HG03575 (cell line): ENCODE measurements at regions not wholly inside any gene's neighbourhood (a gene's known extent, or its start where the extent isn't known, plus 50 kb on each side); places are given as distances from the start of the nearest gene placed in this dataset.
"Not testable (repeated sequence)": the region's sequence is repeated elsewhere in the genome, so short reads cannot be mapped to it uniquely, and the experiment has no call there.

Experiments
- ATAC-seq: cut with Tn5 transposase; IDR thresholded peaks from one replicate; pipeline ENCODE4 v1.9.1; 2021; ENCODE audit not compliant: unreplicated experiment, insufficient number of reproducible peaks, low FRiP score; ENCODE audit errors: extremely low read depth

DNA sequence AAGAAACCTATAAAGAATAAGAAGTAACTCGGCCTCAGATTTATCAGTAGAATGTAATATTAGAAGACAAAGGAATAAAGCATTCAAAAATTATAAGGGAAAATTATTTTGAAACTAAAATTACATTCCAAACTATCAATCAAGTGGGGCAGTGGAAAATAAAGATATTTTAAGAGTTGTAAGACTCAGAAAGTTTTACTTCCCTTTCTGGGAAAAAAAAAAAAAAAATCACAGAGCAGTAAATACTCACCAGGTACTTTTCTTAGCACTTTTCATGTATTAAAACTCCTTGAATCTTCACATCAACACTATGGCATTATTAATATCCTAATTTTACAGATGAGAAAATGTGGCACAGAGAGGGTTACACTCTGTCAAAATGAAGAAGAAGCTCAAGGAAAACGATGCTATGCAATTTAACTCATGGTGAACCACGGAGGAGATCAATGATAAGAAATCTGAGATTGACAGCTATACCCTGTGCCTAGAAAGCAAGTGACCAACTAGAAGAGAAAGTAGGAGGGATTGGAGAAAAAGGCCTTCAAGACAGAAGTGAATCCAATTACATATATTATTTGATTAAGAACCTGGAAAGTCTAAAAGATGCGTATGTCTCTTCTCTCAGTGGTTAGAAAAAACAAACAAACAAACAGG, 238.9 kb upstream of the ID2 start:
- ATAC-seq, result no peak

DNA sequence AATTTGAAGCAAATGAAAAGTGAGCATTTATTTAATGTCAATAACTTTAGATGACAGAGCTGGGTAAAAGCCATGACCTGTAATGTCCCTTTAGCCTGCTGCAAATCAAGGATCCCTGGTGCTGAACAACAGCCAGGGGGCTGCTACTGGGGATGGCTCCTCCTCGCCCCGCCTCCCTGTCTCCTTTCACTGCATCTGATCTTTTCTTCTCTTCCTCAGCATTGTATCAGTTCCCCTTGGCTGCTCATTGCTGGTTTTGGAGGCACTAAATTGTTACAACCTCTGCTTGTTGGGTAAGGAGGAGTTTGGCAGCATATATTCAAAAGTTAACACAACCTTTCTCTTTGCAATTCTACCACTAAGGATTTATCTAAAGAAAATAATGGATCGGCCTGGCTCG, 236.3 kb upstream of the ID2 start:
- no peak for ATAC-seq

DNA sequence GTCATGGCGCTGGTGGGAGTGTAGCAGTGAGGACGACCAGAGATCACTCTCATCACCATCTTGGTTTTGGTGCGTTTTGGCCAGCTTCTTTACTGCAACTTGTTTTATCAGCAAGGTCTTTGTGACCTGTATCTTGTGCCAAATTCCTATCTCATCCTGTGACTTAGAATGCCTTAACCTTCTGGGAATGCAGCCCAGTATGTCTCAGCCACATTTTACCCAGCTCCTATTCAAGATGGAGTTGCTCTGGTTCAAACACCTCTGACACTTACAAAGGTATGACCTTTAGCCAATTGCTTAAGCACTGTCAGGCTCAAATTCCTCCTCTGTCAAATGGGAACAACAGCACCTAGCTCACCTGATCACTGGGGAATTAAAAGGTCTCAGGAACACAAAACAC, 235.1 kb upstream of the ID2 start:
- not testable (repeated sequence) for ATAC-seq

DNA sequence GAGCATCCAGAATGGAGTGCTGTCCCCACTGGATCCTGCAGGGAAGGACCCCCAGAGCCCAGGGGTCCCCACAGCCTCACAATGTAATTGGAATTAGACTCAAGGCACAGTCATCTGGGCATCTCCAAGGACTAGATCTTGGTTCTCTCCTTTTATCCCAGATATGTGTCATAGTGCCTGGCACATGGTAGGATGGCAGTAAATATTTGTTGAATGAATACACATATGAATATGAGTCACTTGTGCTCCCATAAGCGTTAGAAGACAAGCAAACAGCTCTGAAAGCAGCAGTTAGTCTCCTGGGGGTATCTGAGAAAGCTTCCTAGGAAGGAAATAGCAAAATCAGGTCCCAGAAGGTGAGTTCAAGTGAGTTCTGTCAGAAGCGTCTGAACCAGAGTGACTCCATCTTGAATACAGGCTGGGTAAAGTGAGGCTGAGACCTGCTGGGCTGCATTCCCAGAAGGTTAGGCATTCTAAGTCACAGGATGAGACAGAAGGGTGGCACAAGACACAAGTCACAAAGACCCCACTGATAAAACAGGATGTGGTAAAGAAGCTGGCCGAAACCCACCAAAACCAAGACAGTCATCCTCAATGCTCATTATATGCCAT, 234.1 kb upstream of the ID2 start:
- no peak for ATAC-seq

DNA sequence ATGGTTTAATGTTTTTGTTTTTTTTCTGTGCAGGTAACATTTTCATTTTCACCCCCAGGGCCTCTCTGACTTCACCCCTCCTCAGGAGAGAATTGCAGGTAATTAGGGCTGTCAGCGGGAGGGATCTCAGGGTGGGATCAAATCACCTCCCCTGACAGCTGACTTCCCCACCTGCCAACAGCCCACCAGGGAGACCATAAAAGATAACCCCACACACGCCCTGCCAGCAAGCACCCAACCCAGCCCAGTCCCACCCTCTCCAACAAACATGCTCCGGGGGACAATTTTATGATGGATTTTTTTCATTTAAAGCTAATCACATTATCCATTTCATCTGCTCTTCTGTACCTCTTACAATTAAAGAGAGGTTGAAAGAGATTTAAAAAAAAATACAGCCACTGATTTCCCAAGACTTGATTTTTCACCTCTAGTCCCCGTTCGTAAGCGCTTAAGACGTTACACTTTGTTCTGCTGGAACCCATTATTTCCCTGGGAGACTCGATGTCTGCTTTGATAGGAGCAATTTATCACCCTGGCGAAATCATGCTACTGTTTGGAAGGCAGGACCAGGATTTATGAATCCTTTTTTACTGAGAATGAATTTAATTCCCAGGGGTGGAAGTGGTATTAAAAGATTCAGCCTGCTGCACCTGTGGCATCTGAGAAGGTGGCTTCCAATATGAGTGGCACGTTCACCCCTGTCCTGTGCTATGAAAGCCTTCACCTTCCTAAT, 232.9 kb upstream of the ID2 start:
- ATAC-seq, result no peak

DNA sequence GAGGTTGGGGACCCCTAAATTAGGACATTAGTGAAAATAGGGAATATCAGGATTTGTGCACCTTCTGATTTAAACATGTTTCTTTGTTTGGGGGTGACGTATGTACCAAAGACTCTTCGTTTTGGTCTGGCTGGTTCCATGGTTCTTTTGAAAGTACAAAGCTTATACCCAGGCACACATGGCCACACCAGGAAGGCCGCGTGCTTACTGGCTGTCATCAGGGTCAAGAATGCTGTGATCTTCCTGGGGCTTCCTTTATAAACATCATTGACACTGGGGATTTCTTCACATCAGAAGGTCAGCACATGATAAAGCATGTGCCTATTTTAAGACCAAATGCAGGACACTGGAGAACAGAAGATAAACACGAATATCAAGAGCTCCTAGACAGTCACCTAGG, 230.6 kb upstream of the ID2 start:
- ATAC-seq, result no peak

DNA sequence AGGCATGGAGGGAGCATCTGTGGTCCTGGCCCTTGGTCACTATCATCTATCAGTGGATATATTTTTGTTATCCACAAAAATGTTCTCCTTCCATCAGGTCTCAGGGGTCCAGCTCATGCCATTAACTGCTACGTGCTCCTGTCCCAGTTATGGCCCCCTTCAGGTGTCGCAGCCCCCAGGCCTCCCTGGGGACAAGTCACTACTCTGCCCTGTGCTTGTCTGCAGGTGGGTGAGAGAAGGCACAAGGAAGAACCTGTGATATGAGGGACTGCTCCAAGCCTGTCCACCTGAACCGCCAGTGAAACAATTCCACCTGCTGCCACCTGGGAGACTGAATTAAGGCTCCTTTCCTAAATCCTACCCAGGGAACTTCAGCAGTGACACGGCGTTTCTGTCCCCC, 229.6 kb upstream of the ID2 start:
- ATAC-seq, result no peak

DNA sequence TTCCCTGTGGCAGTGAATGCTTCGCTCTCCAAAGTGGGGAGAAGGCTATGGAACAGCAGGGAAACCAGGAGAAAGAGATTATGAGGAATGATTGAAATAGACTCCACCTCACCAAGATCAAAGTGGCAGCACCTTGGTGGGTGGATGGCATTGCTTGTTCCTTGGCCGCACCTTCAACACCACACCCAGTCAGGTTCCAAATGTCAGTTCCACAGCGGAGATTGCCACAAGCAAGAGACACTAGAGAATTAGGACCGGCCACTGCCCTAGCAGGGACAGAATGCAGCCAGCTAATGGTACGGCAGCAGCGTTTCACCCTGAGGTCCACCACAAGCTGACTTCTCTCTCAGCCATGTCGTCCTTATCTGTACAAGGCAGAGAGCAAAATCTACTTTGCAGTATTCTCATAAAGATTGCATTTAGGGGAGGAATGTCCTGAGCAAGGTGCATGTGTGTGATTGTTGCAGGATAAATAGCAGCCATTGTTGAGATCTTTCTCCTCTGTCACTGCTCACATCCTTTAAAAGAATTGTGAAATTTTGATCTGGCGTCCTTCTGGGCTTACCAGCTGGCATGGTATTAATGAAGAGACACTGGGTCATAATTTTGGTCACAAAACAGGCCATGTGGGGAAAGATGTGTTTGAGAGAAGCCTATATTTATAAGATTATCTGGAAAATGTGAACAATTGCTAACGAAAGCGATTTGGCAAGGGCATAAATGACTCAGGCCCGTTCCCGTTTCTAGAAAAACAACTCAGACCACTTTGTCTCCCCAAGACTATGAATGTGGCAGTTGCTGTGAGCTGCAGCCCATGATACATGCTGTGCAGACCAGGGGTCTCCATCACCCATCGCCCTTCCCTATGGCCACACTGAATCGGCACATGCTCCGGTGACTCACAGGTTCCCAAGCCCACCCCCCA, 228.6 kb upstream of the ID2 start:
- no peak for ATAC-seq

DNA sequence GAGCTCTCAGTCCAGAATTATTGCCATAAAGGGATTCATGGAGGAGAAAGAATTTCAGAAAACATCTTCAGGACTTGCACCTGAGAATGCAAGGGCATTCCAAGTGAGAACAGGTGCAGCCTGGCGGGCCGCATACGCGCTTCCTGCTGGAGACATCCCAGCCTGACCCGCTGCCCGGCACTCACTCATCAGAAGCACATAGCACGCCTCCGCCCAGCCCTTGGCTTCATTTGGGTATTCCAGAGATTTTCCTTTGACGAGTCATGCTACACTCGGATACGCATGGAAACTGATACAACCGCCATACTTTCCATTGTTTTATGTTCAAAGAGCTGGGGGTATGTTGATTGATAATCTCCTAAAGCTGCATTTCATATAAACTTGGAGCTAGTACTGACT, 228.0 kb upstream of the ID2 start:
- no peak for ATAC-seq

DNA sequence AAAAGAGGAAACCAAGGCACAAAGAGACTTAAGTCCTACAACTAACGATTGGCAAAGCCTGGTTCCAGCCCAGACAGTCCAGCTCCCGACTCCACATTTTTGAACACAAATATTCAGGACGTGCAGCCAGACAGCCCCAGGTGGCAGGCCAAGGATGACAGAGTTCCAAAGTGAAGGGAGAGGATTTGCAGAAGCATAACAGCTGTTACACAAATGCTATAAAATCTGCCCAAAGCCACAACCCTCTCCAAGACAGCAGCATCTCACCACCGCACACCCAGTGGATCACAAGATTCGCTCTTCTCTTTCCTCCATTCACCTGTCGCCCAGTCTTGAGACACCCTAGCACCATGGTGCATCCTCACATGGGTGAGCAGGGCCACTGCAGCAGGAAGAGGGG, 227.1 kb upstream of the ID2 start:
- ATAC-seq, result no peak

DNA sequence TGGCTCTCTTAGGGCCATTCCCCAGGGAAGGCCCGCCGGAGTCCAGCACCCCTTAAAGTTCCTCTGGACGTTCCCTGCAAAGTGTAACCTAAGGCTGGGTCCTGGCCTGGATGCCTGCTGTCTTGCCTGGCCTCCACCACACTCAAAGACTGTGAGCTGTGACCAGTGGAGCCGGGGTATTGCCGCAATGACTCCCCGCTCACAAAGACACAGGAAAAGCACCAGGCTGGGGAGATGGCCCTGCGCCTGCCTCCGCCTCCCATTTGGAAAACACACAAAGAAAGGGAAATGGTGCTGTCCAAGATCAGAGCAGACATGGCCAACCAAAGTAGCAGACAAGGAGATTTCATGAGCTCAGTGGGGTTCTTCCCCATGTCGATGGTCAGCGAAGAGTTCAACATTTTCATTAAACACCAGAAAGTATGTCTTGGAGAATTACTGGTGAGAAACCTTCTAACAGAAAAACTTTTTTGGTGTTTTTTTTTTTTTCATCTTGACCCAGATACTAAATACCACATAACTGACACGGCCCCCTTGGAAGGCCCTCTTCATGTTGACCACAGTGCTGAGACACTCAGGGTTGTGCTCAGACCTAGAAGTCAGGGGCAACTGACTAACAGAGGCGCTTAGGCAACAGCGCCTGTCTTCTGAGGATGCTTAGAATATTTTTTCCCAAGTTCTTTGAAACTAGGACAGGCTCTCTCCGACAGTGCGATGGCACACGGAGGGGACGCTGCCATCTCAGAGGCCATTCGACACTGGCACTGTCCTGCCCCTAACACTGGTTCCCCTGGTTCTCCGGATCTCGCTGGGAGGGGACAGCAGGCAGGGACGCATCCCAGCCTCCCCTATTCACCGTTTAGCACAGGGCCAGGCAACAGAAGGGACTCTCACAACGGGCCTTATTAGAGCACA, 226.4 kb upstream of the ID2 start:
- ATAC-seq, result no peak

DNA sequence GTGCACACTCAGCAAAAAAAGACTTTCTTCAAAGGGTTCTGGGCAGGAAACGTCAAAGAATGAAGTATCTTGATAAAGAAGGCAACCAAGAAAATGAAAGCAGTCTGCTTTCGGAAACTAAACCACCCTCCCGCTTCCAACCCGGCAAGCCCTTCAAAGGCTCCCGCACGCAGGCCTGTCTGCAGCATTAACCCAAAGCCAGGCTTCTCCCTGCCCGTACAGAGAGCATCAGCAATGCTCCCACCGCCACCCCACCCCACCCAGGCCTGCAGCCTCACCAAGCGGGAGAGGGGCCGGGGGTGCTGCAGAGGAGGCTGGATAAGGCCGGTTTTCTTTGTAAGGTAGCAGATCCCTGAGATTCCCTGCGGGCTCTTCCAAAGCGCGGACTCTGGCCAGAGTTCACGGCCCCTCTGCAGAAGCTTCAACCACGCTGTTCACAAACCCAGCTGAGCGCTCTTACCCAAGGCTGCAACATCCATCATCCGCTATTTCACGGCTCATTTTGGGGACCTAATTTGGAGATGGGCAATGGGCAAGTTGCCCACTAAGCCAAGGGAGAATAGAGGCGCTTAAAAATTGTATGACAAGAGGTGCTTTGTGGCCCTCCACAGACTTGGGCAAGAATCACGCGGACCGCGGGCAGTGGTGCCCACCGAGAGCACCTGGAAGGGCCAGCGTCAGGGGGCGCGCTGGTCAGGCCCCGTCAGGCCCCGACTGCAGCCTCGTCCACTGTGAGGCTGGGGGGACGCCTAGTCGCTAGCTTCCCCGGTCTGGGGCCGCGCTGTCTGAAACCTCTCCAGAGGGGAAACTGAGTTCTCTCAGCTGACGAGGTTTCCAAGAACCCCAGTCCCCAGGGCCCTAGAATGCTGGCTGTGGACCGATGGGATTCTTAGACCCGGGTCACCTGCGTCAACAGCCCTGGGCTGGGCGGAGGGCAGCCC, 225.4 kb upstream of the ID2 start:
- ATAC-seq, result no peak

DNA sequence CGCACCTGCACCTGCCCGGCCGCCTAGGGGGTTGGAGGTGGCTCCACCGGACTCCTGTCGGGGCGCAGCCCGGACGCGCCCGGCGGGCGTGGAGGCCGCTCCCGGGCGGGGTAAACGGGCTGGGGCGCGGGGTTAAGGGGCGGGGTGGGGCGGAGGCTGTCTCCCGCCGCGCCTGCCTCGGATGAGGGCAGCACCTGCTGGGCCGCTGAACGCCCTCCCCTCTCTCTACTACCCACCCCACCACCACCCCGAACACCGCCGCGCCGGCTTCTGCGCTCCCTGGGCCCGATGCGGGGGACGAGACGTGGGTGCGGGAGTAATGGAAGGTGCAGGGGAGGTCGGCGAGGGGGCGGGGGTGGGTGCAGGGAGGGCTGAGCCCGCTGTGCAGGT, 224.8 kb upstream of the ID2 start:
- ATAC-seq, result no peak

DNA sequence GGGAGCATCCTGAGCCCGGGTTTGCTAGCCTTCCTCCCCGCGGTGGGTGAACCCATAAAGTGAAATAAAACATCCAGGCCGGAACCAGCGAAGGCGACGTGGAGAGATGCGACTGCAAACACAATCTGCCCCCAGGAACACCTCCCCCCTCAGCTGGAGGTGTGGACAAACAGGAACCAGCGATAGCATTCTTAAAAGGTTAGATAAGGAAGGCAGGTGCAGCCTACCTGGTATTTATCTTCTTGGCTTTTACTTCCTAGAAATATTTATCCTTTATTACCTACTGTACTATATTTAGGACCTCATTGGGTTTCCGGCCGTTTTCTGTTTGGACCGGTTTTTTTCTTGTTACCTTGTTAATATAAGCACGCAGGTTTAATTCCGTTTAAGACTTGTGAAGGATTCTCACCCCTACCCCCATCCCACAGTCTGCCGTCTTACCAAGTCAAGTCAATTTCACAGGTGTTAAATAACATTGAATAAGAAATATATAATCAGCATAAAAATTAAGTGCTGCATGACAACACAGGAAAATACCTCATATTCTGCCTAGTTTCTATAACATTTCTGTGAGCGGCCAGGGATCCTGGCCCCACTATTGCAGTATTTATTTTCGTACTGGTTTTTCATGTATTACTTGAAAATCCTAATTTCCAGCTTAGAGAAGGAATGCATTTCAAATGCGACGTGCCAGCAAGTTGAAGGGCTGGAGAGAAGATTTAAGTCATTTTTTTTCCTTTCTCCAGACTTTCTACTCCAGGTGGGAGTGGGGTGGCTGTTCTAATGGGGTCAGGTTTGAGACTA, 224.0 kb upstream of the ID2 start:
- ATAC-seq, result no peak

DNA sequence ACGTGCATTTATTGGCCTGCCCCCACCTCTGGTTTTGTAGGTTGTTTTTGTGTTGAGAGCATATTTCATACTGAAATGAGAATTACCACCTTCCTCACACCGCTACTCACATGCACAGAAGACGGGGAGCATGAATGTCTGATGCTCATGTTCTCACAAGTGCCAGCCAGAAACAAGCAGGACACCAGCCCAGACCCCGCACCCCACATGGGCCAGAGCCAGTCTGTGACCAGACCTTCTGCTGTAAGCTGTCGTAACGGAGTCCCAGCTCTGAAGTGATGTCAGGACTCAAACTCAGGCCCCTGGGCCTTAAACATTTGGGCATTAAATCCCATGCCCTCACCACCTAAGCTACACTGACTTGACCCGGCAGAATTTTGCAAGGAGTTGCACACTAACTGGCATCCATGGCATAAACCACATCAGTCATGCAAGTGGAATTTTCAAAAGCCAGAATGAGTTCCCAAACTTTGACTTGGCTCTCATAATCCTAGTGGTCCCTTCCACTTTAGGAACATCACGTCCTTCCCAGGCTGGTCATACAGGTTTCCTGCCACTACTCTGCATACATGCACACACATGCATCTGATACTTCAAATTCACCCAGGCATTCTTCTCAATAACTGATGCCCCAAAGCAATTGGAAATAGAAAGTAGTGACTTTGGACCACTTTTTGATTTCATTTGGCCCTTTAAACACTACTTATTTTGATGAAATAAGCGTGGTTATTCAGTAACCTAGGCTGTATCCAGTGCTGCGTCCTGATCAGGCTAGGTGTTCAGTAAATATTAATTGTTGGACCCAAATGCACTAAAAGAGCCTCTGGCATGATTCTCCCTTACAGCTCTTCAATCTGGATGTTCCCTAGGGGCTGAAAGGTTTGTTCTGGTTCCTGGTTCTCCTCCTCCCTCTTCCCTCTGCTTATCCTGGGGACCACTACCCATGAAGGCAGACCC, 223.1 kb upstream of the ID2 start:
- no peak for ATAC-seq

DNA sequence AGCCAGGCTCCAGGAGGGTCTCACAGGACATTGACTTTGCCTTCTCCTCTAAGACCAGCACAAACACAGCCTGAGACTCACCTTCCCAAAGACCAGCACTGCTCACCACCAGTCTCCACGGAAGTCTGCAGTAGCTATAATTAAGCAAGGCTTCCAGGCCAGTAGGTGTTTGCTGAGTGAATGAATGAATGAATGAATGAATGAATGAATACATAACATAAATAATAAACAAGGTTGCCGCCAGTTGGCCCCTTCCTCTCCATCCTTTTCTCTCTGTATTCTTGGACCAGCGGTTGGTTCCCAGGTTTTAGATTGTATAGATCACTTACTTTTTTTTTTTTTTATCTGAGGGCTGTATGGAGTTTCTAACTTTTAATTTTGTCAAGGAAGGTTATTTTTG, 222.4 kb upstream of the ID2 start:
- ATAC-seq, result no peak
